Right lobe of liver (tissue), 4 donors: ENCODE measurements at regions not wholly inside any gene's neighbourhood (a gene's known extent, or its start where the extent isn't known, plus 50 kb on each side); places are given as distances from the start of the nearest gene placed in this dataset.

Experiments used
- POLR2A ChIP-seq: fragments of 450-650 bp; IDR thresholded peaks from one replicate; pipeline ENCODE4 v1.6.1; 2017; ENCODE audit warnings: antibody characterized with exemption, mild to moderate bottlenecking
- TF ChIP-seq, protein P1 (sequence below), 4 donors: fragments of 200-600 bp in 3 of 4; fragments of 450-650 bp in 1 of 4; IDR thresholded peaks; one replicate each; pipeline versions ENCODE4 v1.5.1 to v1.8.0; 2016 to 2022; ENCODE audit warnings: antibody characterized with exemption in 4 of 4, mild to moderate bottlenecking in 2 of 4
- donor health status: DM: no; HTN: no; CAD: no.
- donor health status: DM: no; HTN: no; CAD: no.
- donor health status: DM: no; HTN: yes; CAD: no.

DNA sequence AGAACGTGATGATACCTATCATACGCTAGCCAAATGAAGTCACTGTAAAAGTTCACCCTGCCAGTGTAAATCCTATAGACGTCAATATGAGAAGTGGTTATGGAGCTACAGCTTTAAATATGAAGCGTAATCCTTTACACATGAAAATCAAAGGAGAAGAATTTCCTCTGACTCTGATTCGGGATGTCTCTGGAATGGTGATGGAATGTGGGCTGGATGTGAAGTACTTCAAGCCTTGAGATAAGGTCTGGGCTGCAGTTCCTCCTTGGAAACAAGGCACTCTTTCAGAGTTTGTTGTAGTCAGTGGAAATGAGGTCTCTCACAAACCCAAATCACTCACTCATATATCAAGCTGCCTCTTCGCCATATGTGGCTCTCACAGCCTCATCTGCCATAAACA lies 53.1 kb upstream of the NAP1L1 start:
- TF ChIP-seq, protein P1, sequence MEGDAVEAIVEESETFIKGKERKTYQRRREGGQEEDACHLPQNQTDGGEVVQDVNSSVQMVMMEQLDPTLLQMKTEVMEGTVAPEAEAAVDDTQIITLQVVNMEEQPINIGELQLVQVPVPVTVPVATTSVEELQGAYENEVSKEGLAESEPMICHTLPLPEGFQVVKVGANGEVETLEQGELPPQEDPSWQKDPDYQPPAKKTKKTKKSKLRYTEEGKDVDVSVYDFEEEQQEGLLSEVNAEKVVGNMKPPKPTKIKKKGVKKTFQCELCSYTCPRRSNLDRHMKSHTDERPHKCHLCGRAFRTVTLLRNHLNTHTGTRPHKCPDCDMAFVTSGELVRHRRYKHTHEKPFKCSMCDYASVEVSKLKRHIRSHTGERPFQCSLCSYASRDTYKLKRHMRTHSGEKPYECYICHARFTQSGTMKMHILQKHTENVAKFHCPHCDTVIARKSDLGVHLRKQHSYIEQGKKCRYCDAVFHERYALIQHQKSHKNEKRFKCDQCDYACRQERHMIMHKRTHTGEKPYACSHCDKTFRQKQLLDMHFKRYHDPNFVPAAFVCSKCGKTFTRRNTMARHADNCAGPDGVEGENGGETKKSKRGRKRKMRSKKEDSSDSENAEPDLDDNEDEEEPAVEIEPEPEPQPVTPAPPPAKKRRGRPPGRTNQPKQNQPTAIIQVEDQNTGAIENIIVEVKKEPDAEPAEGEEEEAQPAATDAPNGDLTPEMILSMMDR (IDR thresholded peaks at IDR 0.05), result no peak
- TF ChIP-seq POLR2A, result no peak
